ENCODE measurements at regions not wholly inside any gene's neighbourhood (a gene's known extent, or its start where the extent isn't known, plus 50 kb on each side); places are given as distances from the start of the nearest gene placed in this dataset.

- no peak for DNase-seq (ENCODE audit: low read depth in 1 of 2, low spot score in 2 of 2)
- H3K4me3 ChIP-seq = no peak overlapping the region
- H3K27me3 ChIP-seq (replicated peaks) = no peaks in the 10 kb centered on the region
- no peaks in the 10 kb centered on the region for H3K36me3 ChIP-seq
- no peak overlapping the region; the same call in 1 of the 2 replicates for H3K27ac ChIP-seq
- H3K4me1 ChIP-seq (replicated peaks) = peaks cover 20% of the 10 kb centered on the region
- H3K9me3 ChIP-seq (replicated peaks) = peaks cover 10% of the 10 kb centered on the region; the same call in 1 of the 2 replicates
Observed at GRCh38 chr11:70519117-70519516, 120.8 kb downstream of the CTTN start.

- H3K27me3 ChIP-seq (replicated peaks) = no peaks in the 10 kb centered on the region
- H3K4me1 ChIP-seq (replicated peaks) = peaks cover 30% of the 10 kb centered on the region
- H3K27ac ChIP-seq = no peak overlapping the region
- H3K4me3 ChIP-seq = no peak overlapping the region
- no peaks in the 10 kb centered on the region for H3K36me3 ChIP-seq
- no peak for DNase-seq (ENCODE audit: low read depth in 1 of 2, low spot score in 2 of 2)
- peaks cover 22% of the 10 kb centered on the region for H3K9me3 ChIP-seq (replicated peaks)
Observed at GRCh38 chr11:70521475-70522308, 123.4 kb downstream of the CTTN start.

- Histone ChIP-seq H3K27ac (no peak overlapping the region), H3K4me1 (replicated peaks) (peaks cover 35% of the 10 kb centered on the region), H3K27me3 (replicated peaks) (no peaks in the 10 kb centered on the region), H3K36me3 (no peaks in the 10 kb centered on the region), H3K4me3 (no peak overlapping the region), H3K9me3 (replicated peaks) (peaks cover 24% of the 10 kb centered on the region)
- no peak for DNase-seq (ENCODE audit: low read depth in 1 of 2, low spot score in 2 of 2)
Observed at GRCh38 chr11:70522309-70522592, 123.9 kb downstream of the CTTN start.

GRCh38 chr11:70522593-70523311 lies 124.4 kb downstream of the CTTN start:
- Histone ChIP-seq H3K9me3 (replicated peaks) (peaks cover 24% of the 10 kb centered on the region), H3K36me3 (no peaks in the 10 kb centered on the region), H3K27ac (no peak overlapping the region), H3K4me1 (replicated peaks) (peaks cover 36% of the 10 kb centered on the region), H3K27me3 (replicated peaks) (no peaks in the 10 kb centered on the region), H3K4me3 (no peak overlapping the region)
- DNase-seq (ENCODE audit: low read depth in 1 of 2, low spot score in 2 of 2) = no peak

- H3K27me3 ChIP-seq (replicated peaks) = no peaks in the 10 kb centered on the region
- H3K9me3 ChIP-seq (replicated peaks) = peaks cover 31% of the 10 kb centered on the region
- DNase-seq (ENCODE audit: low read depth in 1 of 2, low spot score in 2 of 2) = no peak
- peaks cover 34% of the 10 kb centered on the region for H3K4me1 ChIP-seq (replicated peaks)
- H3K4me3 ChIP-seq = no peak overlapping the region
- H3K36me3 ChIP-seq = no peaks in the 10 kb centered on the region
- no peak overlapping the region for H3K27ac ChIP-seq
Observed at GRCh38 chr11:70523384-70524095, 125.2 kb downstream of the CTTN start.

GRCh38 chr11:70524096-70524922 lies 126.0 kb downstream of the CTTN start:
- Histone ChIP-seq H3K27ac (no peak overlapping the region), H3K9me3 (replicated peaks) (peaks cover 39% of the 10 kb centered on the region), H3K27me3 (replicated peaks) (no peaks in the 10 kb centered on the region), H3K4me3 (no peak overlapping the region), H3K4me1 (replicated peaks) (peaks cover 26% of the 10 kb centered on the region), H3K36me3 (no peaks in the 10 kb centered on the region)
- no peak for DNase-seq (ENCODE audit: low read depth in 1 of 2, low spot score in 2 of 2)

- H3K9me3 ChIP-seq (replicated peaks) = peaks cover 43% of the 10 kb centered on the region
- peaks cover 25% of the 10 kb centered on the region for H3K4me1 ChIP-seq (replicated peaks)
- no peaks in the 10 kb centered on the region for H3K36me3 ChIP-seq
- H3K27ac ChIP-seq = no peak overlapping the region
- no peaks in the 10 kb centered on the region for H3K27me3 ChIP-seq (replicated peaks)
- DNase-seq (ENCODE audit: low read depth in 1 of 2, low spot score in 2 of 2) = no peak
- no peak overlapping the region for H3K4me3 ChIP-seq
Observed at GRCh38 chr11:70525006-70525405, 126.7 kb downstream of the CTTN start.

- DNase-seq (ENCODE audit: low read depth in 1 of 2, low spot score in 2 of 2) = no peak
- H3K27ac ChIP-seq = no peak overlapping the region
- no peaks in the 10 kb centered on the region for H3K27me3 ChIP-seq (replicated peaks)
- peaks cover 25% of the 10 kb centered on the region for H3K4me1 ChIP-seq (replicated peaks)
- no peaks in the 10 kb centered on the region for H3K36me3 ChIP-seq
- H3K9me3 ChIP-seq (replicated peaks) = peaks cover 46% of the 10 kb centered on the region
- H3K4me3 ChIP-seq = no peak overlapping the region
Observed at GRCh38 chr11:70525466-70525865, 127.1 kb downstream of the CTTN start.

- H3K4me1 ChIP-seq (replicated peaks) = peaks cover 25% of the 10 kb centered on the region
- peaks cover 52% of the 10 kb centered on the region for H3K9me3 ChIP-seq (replicated peaks)
- H3K4me3 ChIP-seq = no peak overlapping the region
- no peak for DNase-seq (ENCODE audit: low read depth in 1 of 2, low spot score in 2 of 2)
- H3K27me3 ChIP-seq (replicated peaks) = no peaks in the 10 kb centered on the region
- no peak overlapping the region for H3K27ac ChIP-seq
- H3K36me3 ChIP-seq = no peaks in the 10 kb centered on the region
Observed at GRCh38 chr11:70526116-70527045, 128.1 kb downstream of the CTTN start.

- no peak overlapping the region for H3K27ac ChIP-seq
- no peaks in the 10 kb centered on the region for H3K27me3 ChIP-seq (replicated peaks)
- peaks cover 25% of the 10 kb centered on the region for H3K4me1 ChIP-seq (replicated peaks)
- no peak overlapping the region for H3K4me3 ChIP-seq
- H3K36me3 ChIP-seq = no peaks in the 10 kb centered on the region
- DNase-seq (ENCODE audit: low read depth in 1 of 2, low spot score in 2 of 2) = no peak
- H3K9me3 ChIP-seq (replicated peaks) = peaks cover 59% of the 10 kb centered on the region
Observed at GRCh38 chr11:70527046-70527395, 128.7 kb downstream of the CTTN start.

GRCh38 chr11:70527429-70528045 lies 129.2 kb downstream of the CTTN start:
- no peaks in the 10 kb centered on the region for H3K27me3 ChIP-seq (replicated peaks)
- H3K36me3 ChIP-seq = no peaks in the 10 kb centered on the region
- H3K4me1 ChIP-seq (replicated peaks) = peaks cover 25% of the 10 kb centered on the region
- DNase-seq (ENCODE audit: low read depth in 1 of 2, low spot score in 2 of 2) = no peak
- no peak overlapping the region for H3K4me3 ChIP-seq
- peaks cover 62% of the 10 kb centered on the region for H3K9me3 ChIP-seq (replicated peaks)
- no peak overlapping the region for H3K27ac ChIP-seq

GRCh38 chr11:70528046-70528793 lies 129.9 kb downstream of the CTTN start:
- no peak overlapping the region for H3K4me3 ChIP-seq
- H3K9me3 ChIP-seq (replicated peaks) = peaks cover 62% of the 10 kb centered on the region
- no peak for DNase-seq (ENCODE audit: low read depth in 1 of 2, low spot score in 2 of 2)
- peaks cover 25% of the 10 kb centered on the region for H3K4me1 ChIP-seq (replicated peaks)
- H3K27me3 ChIP-seq (replicated peaks) = no peaks in the 10 kb centered on the region
- no peak overlapping the region for H3K27ac ChIP-seq
- no peaks in the 10 kb centered on the region for H3K36me3 ChIP-seq

Measured in SJSA1 (cell line).